CD4-positive, alpha-beta T cell treated with Interleukin-17A for 4 hours (primary cell): ENCODE measurements at regions not wholly inside any gene's neighbourhood (a gene's known extent, or its start where the extent isn't known, plus 50 kb on each side); places are given as distances from the start of the nearest gene placed in this dataset.

ENCODE experiments used
- DNase-seq: peaks from one replicate; pipeline ENCODE4 v3.0.0-alpha.2; 2020; ENCODE audit warnings: mixed read lengths

GRCh38 chr3:30069056-30069455 lies 537.3 kb upstream of the TGFBR2 start:
- DNase-seq, result no peak

GRCh38 chr3:30073040-30073439 lies 533.4 kb upstream of the TGFBR2 start:
- DNase-seq, result no peak

DNA sequence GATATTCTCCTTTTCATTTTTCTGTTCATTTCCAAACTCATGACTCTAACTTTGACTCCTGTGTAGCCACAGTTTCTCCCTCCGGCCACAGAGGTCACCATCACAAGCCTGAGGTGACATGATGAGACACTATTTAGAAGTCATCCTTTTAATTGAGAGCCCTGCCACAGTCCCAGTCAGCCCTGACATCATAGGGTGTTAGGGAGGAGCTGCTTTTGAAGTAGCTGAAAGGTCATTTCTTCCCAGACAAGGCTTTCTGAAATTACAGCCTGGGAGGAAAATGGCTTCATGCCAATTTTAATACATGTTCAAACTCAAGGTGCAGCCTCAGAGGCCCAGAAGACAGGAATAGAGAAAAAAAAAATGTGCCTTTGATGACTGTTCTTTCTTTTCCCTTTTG lies 532.8 kb upstream of the TGFBR2 start:
- DNase-seq, result no peak

GRCh38 chr3:30075514-30075913 lies 530.9 kb upstream of the TGFBR2 start:
- no peak for DNase-seq

- DNase-seq, result no peak
These were observed 529.5 kb upstream of the TGFBR2 start for GRCh38 chr3:30076899-30077298.

- DNase-seq, result no peak
These were observed 528.7 kb upstream of the TGFBR2 start for GRCh38 chr3:30077746-30078145.

DNA sequence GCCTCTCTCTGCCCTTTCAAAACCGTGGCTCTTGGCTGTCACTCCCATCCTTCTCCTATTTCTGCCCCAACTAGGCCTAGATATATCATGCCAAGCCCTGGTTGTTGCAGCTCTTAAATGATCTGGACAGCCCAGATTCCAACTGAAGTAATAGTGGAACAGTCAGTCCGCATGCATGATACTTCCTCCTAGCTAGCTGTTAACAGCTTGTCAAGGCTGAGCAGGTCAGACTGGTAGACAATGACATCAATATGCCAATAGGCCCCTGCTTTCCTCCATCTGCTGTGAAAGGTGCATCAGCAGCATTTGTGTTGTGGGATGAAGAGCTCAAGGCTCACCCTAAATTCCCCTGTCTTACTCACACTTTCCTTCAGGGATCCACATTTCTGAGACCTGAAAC lies 527.7 kb upstream of the TGFBR2 start:
- no peak for DNase-seq

DNA sequence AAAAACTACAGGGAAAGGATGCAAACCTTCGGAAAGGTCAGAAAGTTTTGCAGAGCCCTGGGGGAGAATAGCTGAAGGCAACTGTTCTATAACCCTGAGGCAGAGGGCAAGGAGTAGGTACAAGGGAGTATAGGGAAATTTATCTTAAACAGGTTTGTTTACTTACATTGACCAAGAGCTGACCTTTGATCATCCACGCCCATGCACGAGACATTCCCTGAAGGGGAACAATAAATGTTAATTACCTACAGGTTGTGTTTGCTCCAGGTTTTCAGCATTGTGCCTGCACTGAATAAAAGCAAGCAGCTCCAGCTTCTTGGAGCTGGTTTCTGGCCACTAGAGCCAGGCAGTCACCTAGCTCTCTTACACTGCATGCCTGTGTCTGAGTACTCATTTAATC lies 524.5 kb upstream of the TGFBR2 start:
- DNase-seq, result no peak

- DNase-seq, result no peak
These were observed 523.7 kb upstream of the TGFBR2 start for GRCh38 chr3:30082652-30083051.

DNA sequence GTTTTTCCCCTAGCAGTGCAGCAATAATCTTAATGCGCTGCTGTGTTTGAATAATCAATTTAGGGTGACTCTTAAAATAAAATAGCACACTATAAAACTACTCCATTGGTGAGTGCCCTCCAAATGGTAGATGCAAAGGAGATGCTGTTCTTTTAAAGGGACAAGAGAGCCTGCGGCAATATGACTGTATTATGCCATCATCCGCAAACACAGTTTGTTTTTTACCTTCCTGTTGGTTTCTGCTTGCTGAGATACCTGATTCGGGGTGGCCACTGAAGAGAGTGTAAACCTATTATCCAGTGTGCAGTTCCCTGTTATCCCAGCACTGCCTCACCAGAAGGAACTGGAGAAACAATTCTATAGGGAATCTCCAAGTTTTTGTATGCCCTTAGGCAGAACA lies 523.1 kb upstream of the TGFBR2 start:
- DNase-seq, result no peak

GRCh38 chr3:30084316-30084715 lies 522.1 kb upstream of the TGFBR2 start:
- DNase-seq, result no peak

DNA sequence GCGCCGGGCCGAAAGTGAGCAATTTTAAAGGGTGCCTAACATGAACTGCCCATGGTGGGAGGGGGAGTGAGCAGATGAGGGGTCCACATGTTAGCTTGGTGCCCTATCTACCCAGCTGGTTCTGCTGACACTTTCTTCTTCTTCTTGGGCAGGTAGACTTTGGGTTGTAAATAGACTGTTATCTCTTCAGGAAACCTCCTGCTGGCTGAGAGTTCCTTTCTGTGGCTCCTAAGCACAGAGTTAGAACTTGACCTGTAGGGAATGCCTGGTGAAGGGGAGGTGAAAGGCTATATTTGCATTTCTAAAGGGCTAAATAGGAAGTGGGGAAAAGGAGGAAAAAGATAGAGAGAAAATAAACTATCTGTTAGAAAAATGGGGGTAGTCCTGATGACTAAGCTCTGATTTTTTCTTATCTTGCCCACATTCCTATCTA lies 521.4 kb upstream of the TGFBR2 start:
- DNase-seq, result no peak

GRCh38 chr3:30085486-30085885 lies 520.9 kb upstream of the TGFBR2 start:
- no peak for DNase-seq

DNA sequence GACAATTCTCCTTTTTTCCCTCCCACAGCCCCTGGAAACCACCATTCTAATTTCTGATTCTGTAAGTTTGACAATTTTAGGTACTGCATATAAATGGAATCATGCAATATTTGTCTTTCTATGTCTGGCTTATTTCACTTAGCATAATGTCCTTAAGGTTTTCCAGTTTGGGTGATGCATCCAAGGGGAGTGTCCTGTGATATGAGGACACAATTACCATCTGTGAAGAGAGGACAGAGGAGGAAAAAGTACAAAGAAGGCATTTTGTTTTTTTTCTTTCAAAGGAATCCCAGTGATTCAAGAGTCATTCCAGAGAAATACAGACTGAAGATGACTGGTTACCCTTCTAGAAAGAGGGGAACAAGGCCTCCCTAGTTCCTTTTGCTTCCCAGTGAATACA lies 514.7 kb upstream of the TGFBR2 start:
- no peak for DNase-seq

DNA sequence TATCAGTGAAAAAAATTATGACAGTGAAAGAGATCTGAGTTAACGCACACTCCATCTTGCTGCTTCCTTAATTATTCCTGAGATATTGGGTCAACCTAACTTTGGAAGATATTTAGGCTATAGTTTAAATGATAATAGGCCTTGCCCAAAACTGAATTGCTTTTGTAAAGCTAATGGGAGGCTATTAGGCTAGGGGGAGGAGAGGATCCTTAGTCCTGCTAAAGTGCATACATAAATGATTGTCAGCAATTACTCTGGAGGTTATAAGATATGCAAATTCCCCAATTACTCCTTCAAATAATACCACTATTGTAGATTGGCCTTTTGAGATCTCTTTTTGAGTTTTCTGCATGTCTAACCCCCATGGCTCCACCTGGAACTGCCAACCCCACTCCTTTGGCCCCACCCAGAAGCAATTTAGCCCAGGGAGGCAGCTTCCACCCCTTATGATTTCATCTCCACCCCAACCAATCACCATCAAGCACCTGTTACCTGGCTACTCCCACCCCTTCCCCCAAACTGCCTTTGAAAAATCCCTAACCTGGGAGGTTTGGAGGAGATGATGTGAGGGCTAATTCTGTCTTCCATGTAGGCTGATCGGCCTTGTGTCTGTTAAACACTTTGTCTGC lies 509.3 kb upstream of the TGFBR2 start:
- no peak for DNase-seq

- DNase-seq, result no peak
These were observed 508.2 kb upstream of the TGFBR2 start for GRCh38 chr3:30098243-30098642.

DNA sequence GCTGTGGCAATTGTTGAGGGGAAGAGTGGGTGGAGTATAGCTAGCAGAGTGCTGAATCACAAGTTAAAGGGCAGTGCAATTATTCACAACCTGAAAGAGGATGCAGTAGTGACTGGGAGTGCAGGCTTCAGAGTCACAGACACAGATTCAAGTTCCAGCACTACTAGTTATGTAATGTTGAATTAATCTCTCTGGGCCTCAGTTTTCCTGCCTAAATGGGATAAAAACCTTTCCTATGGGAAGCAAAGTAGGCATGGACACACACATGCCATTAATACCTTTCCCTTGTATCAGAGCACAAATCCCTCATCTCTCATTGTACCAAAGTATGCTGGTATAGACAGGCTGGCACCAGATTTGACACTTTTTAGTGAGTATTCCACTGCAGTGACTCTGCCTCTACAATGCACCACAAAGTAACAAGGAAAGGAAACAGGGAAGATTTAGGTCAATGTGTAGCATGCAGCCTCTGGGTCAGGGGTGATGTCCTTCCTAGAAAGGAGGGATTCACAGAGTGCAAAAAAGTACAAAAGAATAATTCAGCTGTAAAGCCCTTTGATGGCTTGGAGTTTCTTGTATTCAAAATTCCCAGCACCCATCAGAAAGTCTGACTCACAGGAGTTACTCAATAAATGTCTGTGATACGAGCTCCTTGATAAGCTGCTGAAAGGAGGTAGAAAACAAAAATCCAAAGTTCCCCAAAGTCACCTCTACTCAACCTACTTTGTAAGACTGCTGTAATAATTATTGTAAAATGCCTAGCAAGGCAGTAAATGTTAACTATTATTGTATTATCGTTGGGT lies 507.5 kb upstream of the TGFBR2 start:
- no peak for DNase-seq

GRCh38 chr3:30102356-30102755 lies 504.0 kb upstream of the TGFBR2 start:
- no peak for DNase-seq

DNA sequence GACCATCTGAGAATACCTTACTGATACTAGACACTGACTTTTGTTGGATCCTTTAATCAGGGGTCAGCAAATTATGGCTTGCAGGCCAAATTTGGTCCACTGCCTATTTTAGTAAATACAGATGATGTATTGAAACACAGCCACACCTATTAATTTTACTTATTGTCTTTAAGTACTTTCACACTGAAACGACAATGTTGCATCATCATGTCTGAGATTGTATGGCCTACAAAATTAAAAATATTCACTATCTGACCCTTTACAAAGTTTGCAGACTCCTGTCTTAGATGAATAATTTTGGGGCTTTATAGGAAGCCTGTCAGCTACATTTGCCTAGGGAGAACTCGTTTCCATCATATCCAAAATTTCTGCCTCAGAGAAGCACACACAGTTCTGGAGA lies 503.2 kb upstream of the TGFBR2 start:
- no peak for DNase-seq

GRCh38 chr3:30107531-30107930 lies 498.9 kb upstream of the TGFBR2 start:
- no peak for DNase-seq

DNA sequence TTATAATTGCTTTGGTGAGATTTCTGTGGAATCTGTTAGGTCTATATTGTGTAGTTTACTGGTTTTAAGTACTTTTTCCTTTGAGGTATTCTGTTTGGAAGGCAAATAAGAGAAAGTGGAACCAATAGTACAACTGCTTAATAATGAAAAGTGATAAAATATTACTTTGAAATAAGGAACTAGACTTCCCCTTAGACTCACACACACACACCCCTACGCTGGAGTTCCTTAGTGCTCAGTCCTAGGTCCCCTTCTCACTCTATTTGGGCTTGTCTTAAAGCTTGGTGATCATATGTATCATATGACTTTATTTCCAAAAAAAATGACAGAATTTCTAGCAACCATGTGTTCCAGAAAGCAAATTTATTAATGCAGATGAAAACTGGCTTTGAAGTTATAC lies 494.0 kb upstream of the TGFBR2 start:
- no peak for DNase-seq

DNA sequence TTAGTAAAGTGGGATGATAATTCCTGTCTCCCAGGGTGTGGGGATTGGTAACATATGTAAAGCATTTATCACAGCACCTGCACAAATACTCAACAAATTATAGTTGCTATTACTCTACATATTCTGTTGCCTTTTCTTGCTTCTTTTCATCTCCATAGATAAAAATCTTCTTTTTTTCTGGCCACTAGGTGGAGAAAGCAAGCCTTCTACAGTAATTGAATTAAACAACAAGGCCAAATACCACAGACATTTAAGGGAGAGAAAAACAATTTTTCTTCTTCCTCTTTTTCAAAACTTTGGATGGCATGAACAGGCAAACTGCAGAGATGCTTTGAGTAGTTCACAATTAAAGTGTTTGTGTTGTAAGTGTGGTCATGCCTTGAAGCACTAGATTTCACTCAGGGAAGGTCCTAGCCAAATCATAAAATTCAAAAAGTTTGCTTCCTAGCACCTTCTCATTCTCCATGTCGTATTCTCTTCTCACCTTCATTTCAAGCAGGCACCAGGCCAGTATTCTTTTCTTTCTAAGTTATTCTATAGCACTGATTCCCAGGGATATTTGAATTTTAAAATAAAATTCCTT lies 493.4 kb upstream of the TGFBR2 start:
- no peak for DNase-seq

- DNase-seq, result no peak
These were observed 492.5 kb upstream of the TGFBR2 start for GRCh38 chr3:30113906-30114305.

DNA sequence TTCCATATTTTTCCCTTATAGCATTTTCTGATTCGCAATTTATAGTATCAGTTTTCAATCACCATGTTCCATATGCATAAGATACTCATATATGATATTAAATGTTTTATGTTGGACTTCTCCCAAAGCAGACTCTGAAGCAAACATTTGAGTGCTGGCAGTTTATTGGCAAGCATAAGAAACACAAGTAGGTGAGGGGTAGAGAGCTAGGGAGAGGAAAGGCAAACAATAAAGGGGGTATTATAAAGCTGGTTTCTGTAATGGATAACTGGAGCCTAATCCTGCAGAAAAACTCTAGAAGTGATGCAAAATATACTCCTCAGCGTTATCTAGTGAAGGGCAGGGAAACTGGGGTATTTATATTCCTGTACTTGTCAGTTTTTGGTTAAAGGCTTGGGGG lies 491.5 kb upstream of the TGFBR2 start:
- DNase-seq, result no peak
